GM20000 (cell line): ENCODE measurements at regions not wholly inside any gene's neighbourhood (a gene's known extent, or its start where the extent isn't known, plus 50 kb on each side); places are given as distances from the start of the nearest gene placed in this dataset.

Source experiments
- DNase-seq: peaks from one replicate; pipeline ENCODE4 v3.0.0; 2012; ENCODE audit warnings: low spot score
- CTCF ChIP-seq: IDR thresholded peaks from 2 replicates; pipeline ENCODE4 v1.5.1; 2012; ENCODE audit warnings: mild to moderate bottlenecking, control low read depth; ENCODE audit errors: extremely low read depth, missing control alignments

- no peak for DNase-seq
- no peak for TF ChIP-seq CTCF
Measured at GRCh38 chr13:73695325-73695724, 438.9 kb downstream of the KLF12 start.

GRCh38 chr13:73693215-73693614 is 441.0 kb downstream of the KLF12 start:
- no peak for TF ChIP-seq CTCF
- DNase-seq, result no peak

- no peak for DNase-seq
- no peak for TF ChIP-seq CTCF
Measured at GRCh38 chr13:73691891-73692290, 442.3 kb downstream of the KLF12 start.

- TF ChIP-seq CTCF, result no peak
Measured at GRCh38 chr13:73687929-73688328, 446.3 kb downstream of the KLF12 start.

GRCh38 chr13:73687087-73687486 is 447.1 kb downstream of the KLF12 start:
- no peak for TF ChIP-seq CTCF
- no peak for DNase-seq

More at GRCh38 chr13:73687929-73688328, 446.3 kb downstream of the KLF12 start:
- DNase-seq, result no peak

- no peak for DNase-seq
- TF ChIP-seq CTCF, result no peak
Measured at GRCh38 chr13:73684750-73685149, 449.5 kb downstream of the KLF12 start.

- TF ChIP-seq CTCF, result no peak
- no peak for DNase-seq
Measured at GRCh38 chr13:73684286-73684685, 449.9 kb downstream of the KLF12 start.
